Osteoblast (primary cell): ENCODE measurements at regions not wholly inside any gene's neighbourhood (a gene's known extent, or its start where the extent isn't known, plus 50 kb on each side); places are given as distances from the start of the nearest gene placed in this dataset.

Source experiments
- DNase-seq: peaks from one replicate; pipeline ENCODE4 v3.0.0; 2011; ENCODE audit warnings: low spot score, mixed read lengths; ENCODE audit not compliant: insufficient read length; ENCODE audit errors: missing footprints
- H2AFZ ChIP-seq: 2 replicates; pipeline ENCODE4 v1.6.0; 2011; ENCODE audit warnings: mild to moderate bottlenecking, low read length
- H3K27ac ChIP-seq: 2 replicates; pipeline ENCODE4 v1.5.1; 2011; ENCODE audit warnings: mild to moderate bottlenecking, low read depth, low read length, moderate library complexity
- H3K27me3 ChIP-seq: 2 replicates; pipeline ENCODE4 v1.6.0; 2012; ENCODE audit warnings: mild to moderate bottlenecking, control low read depth, inconsistent platforms, low read length, moderate library complexity; ENCODE audit not compliant: insufficient read depth
- H3K36me3 ChIP-seq: 2 replicates; pipeline ENCODE4 v1.5.1; 2011; ENCODE audit warnings: mild to moderate bottlenecking, low read length, control low read depth, moderate library complexity; ENCODE audit not compliant: insufficient read depth
- H3K4me1 ChIP-seq: 2 replicates; pipeline ENCODE4 v1.5.1; 2011; ENCODE audit warnings: mild to moderate bottlenecking, low read length, control low read depth, moderate library complexity; ENCODE audit not compliant: insufficient read depth
- H3K4me2 ChIP-seq: 2 replicates; pipeline ENCODE4 v1.6.0; 2011; ENCODE audit warnings: mild to moderate bottlenecking, low read length; ENCODE audit not compliant: insufficient read depth
- H3K4me3 ChIP-seq: fragments of 200-600 bp; sonication (generic); 3 replicates; pipeline ENCODE4 v1.5.1; 2012; ENCODE audit warnings: mild to moderate bottlenecking, low read length, inconsistent platforms; ENCODE audit not compliant: insufficient read depth
- H3K79me2 ChIP-seq: 2 replicates; pipeline ENCODE4 v1.6.0; 2012; ENCODE audit warnings: mild to moderate bottlenecking, low read length, control low read depth, inconsistent platforms; ENCODE audit not compliant: insufficient read depth
- H3K9me3 ChIP-seq: 2 replicates; pipeline ENCODE4 v1.5.1; 2011; ENCODE audit warnings: low read depth, low read length, control low read depth
- H4K20me1 ChIP-seq: 2 replicates; pipeline ENCODE4 v1.6.0; 2012; ENCODE audit warnings: mild to moderate bottlenecking, low read length, control low read depth; ENCODE audit not compliant: insufficient read depth
- TF ChIP-seq, protein P1 (sequence below): IDR thresholded peaks from 2 replicates; pipeline ENCODE4 v1.5.1; 2011; ENCODE audit warnings: mild to moderate bottlenecking, low read depth, low read length, moderate library complexity; ENCODE audit errors: extremely low read depth

DNA sequence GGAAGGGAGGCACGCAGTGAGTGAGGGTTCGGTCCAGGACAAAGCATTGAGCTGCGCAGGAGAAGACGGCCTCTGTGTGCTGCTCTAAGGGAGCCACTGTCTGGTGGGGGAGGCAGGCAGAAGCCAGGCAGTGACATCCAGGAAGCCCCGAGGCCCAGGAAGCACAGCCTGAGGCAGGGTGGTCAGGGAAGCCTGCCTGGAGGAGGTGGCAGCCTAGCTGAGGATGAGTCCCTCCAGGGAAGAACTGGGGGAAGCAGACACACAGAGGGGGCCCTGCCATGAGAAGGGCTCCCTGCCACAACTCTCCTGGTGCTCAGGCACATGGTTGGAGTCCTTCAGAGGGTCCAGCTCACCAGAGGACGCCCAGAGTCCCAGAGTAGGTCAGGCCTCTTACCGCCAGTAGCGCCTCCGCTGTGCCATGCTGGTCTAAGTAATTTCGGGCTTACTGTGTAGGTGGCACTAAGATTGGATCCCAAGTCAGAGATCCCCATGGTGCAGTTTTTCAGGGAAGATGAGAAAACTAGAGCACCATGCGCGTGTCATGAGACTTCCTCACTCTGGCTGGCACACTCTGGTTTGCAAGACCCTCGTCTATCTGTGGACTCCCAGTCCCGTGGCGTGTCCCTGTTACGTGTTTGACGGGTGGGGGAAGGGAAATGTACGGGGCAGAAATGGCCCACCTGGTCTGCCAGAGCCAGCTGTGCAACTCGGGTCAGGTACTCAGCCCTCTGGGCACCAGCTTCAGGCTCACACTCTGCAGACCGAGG, 887.2 kb downstream of the BRD1 start:
- Histone ChIP-seq H2AFZ (no peak overlapping the region), H3K36me3 (no peaks in the 10 kb centered on the region), H3K79me2 (no peaks in the 10 kb centered on the region), H3K27me3 (no peaks in the 10 kb centered on the region), H3K4me2 (no peak overlapping the region), H3K9me3 (no peaks in the 10 kb centered on the region), H3K4me1 (no peaks in the 10 kb centered on the region), H3K4me3 (no peak overlapping the region), H4K20me1 (no peaks in the 10 kb centered on the region), H3K27ac (no peak overlapping the region)
- TF ChIP-seq, protein P1, sequence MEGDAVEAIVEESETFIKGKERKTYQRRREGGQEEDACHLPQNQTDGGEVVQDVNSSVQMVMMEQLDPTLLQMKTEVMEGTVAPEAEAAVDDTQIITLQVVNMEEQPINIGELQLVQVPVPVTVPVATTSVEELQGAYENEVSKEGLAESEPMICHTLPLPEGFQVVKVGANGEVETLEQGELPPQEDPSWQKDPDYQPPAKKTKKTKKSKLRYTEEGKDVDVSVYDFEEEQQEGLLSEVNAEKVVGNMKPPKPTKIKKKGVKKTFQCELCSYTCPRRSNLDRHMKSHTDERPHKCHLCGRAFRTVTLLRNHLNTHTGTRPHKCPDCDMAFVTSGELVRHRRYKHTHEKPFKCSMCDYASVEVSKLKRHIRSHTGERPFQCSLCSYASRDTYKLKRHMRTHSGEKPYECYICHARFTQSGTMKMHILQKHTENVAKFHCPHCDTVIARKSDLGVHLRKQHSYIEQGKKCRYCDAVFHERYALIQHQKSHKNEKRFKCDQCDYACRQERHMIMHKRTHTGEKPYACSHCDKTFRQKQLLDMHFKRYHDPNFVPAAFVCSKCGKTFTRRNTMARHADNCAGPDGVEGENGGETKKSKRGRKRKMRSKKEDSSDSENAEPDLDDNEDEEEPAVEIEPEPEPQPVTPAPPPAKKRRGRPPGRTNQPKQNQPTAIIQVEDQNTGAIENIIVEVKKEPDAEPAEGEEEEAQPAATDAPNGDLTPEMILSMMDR: no peak
- DNase-seq: peak; percentile 23

DNA sequence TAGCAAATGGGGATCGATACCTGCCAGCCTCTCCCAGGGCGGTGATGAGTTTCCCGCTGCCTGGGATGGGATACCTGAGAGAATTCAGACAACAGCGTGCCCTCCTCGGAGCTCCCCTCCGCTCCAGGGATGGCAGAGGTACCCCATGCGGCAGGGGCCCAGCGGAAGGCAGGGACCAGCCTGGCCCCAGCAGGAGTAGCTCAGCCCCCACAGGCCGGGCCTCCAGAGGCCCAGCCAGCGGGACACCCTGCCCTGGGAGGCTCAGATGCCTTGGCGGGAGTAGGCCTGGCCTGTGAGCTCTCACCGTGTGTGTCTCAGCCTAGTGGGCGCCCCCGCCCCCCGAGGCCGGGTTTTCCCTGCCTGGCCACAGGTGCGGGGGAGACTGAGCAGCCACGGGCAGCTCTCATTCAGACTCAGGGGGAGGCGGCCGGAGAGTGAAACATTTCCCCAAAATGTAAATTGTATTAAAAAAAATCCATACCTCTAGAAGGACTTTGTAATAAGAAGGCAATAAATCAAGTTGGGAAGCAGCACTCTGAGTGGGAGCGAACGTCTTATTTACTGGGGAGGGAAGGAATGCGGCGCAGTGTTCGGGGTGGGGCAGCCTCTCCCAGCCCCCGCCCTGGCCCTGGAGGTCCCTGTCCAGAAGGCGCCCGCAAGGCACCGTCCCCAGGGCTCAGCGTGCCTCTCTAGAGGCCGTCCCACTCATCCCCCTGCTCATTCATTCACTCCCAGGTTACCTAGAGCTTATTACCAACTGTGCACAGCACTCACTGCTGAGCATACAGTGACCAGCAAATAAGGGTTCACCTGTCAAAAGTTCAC, 888.0 kb downstream of the BRD1 start:
- Histone ChIP-seq H3K4me2 (no peak overlapping the region), H3K4me1 (no peaks in the 10 kb centered on the region), H3K4me3 (no peak overlapping the region), H3K9me3 (no peaks in the 10 kb centered on the region), H3K27ac (no peak overlapping the region), H4K20me1 (no peaks in the 10 kb centered on the region), H2AFZ (no peak overlapping the region), H3K36me3 (no peaks in the 10 kb centered on the region), H3K27me3 (no peaks in the 10 kb centered on the region), H3K79me2 (no peaks in the 10 kb centered on the region)
- TF ChIP-seq, protein P1: no peak
- DNase-seq: peak; percentile 60

DNA sequence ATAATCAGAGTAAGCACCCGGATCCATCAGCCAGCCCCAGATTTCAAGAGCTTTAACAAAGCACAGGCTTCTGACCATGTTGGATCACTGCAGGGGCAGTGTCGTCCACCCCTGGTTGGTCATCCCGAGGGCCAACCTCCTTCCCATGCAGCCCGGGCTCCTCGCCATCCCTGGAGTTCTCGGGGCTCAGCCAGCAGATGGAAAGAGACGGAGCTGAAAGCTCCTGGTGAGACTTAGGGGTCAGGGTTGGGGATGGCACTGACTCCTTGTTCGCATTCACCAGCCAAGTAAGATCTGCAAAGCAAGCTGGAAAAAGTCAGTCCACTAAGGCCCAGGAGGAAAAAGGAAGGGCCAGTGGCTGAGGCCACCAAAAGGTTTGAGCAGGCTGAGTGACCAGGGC, 888.9 kb downstream of the BRD1 start:
- TF ChIP-seq, protein P1: no peak

DNA sequence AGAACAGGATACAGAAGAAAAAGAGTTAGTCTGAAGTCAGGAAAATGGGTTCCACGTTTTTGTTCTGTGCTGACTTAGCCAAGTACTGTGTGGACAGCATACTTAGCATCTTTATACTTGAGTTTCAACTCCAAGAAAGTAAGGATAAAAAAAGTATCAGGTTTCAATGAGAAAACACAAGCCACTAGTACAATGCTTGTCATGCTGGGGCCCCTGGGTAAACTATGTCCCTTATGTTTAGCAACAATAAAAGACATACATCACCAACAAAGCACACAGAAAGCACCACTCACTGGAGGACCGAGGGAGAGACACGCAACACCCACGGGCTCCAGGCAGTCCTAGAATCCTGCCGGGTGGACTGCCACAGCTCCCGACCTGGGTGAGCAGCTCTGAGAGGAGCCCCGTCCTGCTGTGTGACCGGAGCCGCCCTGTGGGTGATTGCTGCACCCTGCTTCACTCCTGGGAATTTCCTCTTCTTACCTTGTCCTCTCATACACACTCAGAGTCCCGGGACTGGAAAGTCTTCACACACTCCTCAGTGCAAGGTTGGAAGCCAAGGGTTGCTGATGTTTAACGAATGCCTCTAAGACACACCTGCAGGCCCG, 890.5 kb downstream of the BRD1 start:
- TF ChIP-seq, protein P1: no peak
- no peaks in the 10 kb centered on the region for H3K27me3 ChIP-seq
- no peaks in the 10 kb centered on the region for H4K20me1 ChIP-seq
- H3K4me3 ChIP-seq: no peak overlapping the region
- H3K9me3 ChIP-seq: peaks cover 4% of the 10 kb centered on the region
- H3K4me1 ChIP-seq: no peaks in the 10 kb centered on the region
- H3K79me2 ChIP-seq: no peaks in the 10 kb centered on the region
- H3K4me2 ChIP-seq: no peak overlapping the region
- H3K27ac ChIP-seq: no peak overlapping the region
- H3K36me3 ChIP-seq: no peaks in the 10 kb centered on the region
- H2AFZ ChIP-seq: no peak overlapping the region
- peak; percentile 43 for DNase-seq

More for the DNA sequence above, 888.9 kb downstream of the BRD1 start:
- no peaks in the 10 kb centered on the region for H3K27me3 ChIP-seq
- H3K79me2 ChIP-seq: no peaks in the 10 kb centered on the region
- no peaks in the 10 kb centered on the region for H3K36me3 ChIP-seq
- no peak for DNase-seq
- no peak overlapping the region for H2AFZ ChIP-seq
- no peaks in the 10 kb centered on the region for H3K4me1 ChIP-seq
- no peak overlapping the region for H3K27ac ChIP-seq
- H3K9me3 ChIP-seq: peaks cover 4% of the 10 kb centered on the region
- H3K4me3 ChIP-seq: no peak overlapping the region
- no peak overlapping the region for H3K4me2 ChIP-seq
- H4K20me1 ChIP-seq: no peaks in the 10 kb centered on the region
